SK-N-SH (cell line): ENCODE measurements at regions not wholly inside any gene's neighbourhood (a gene's known extent, or its start where the extent isn't known, plus 50 kb on each side); places are given as distances from the start of the nearest gene placed in this dataset.

Source experiments
- CTCF ChIP-seq: fragments of 200-600 bp; sonication (generic); IDR thresholded peaks from 2 replicates; pipeline ENCODE4 v1.6.1; 2017; ENCODE audit warnings: antibody characterized with exemption, mild to moderate bottlenecking, moderate library complexity
- EP300 ChIP-seq, 2 experiments: IDR thresholded peaks; 2 replicates each; pipeline versions ENCODE4 v1.4.0 to v1.6.1; 2012; ENCODE audit warnings: borderline replicate concordance in 1 of 2, low read depth in 1 of 2, low read length in 1 of 2
- EZH2phosphoT487 ChIP-seq: fragments of 200-600 bp; sonication (generic); IDR thresholded peaks from 2 replicates; pipeline ENCODE4 v1.6.1; 2017; ENCODE audit warnings: low read depth, mixed run types, mild to moderate bottlenecking, antibody characterized with exemption, moderate library complexity, borderline replicate concordance
- FOXJ3 ChIP-seq: sonication (generic); formaldehyde crosslinking; IDR thresholded peaks from 2 replicates; pipeline ENCODE4 v1.5.1; 2020; ENCODE audit warnings: mild to moderate bottlenecking, missing genetic modification reagents
- MXI1 ChIP-seq: IDR thresholded peaks from 2 replicates; pipeline ENCODE4 v1.6.1; 2012; ENCODE audit warnings: mild to moderate bottlenecking, low read depth, low read length, improper control_type of control experiment
- NRF1 ChIP-seq: IDR thresholded peaks from 2 replicates; pipeline ENCODE4 v1.6.1; 2012; ENCODE audit warnings: low read depth, mild to moderate bottlenecking, low read length
- RFX5 ChIP-seq: IDR thresholded peaks from 2 replicates; pipeline ENCODE4 v1.6.1; 2012; ENCODE audit warnings: mild to moderate bottlenecking, improper control_type of control experiment, low read length

DNA sequence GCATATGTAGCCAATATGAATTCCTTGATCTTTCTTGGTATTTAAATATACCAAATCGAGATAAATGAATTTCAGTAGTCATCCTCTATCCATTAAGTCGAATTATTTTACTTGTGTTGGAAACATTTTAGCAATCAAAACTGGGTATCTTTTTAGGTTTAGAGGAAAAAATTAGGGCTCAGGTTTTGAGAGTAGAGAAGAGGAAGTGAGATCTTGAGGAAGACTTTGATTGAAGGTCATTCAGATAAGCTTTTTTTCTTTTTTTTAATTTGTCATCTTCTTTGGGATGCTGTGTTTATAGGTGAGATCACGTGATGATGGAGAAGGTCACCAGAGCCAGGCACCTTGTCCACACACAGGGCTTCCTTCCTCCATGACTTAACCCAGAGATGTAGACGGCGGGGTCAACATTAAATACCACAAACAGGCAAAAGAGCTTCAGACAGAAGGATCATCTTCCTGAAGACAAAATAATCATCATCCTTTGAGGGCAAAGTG, 750.1 kb downstream of the RNF144A start:
- TF ChIP-seq CTCF (no peak), EZH2phosphoT487 (no peak), MXI1 (no peak), NRF1 (no peak), EP300 (IDR thresholded peaks at IDR 0.05; ENCODE audit: borderline replicate concordance in 1 of 2, low read depth in 1 of 2, low read length in 1 of 2) (no peak), RFX5 (no peak), FOXJ3 (CRISPR knock-in tag) (no peak)
